Fibroblast of lung (primary cell): ENCODE measurements at regions not wholly inside any gene's neighbourhood (a gene's known extent, or its start where the extent isn't known, plus 50 kb on each side); places are given as distances from the start of the nearest gene placed in this dataset.

Experiments used
- DNase-seq, 2 donors: peaks; one replicate each; pipeline versions ENCODE4 v3.0.0 to v3.0.0-alpha.2; 2010; ENCODE audit warnings: low read depth in 2 of 2
- H2AFZ ChIP-seq: 2 replicates; pipeline ENCODE4 v1.5.1; 2012; ENCODE audit warnings: low read length, control low read depth, inconsistent platforms
- H3K27ac ChIP-seq: 2 replicates; pipeline ENCODE4 v1.5.1; 2011; ENCODE audit warnings: low read length, control low read depth; ENCODE audit not compliant: insufficient read depth
- H3K27me3 ChIP-seq: 2 replicates; pipeline ENCODE4 v1.5.1; 2011; ENCODE audit warnings: mild to moderate bottlenecking, low read length; ENCODE audit not compliant: control insufficient read depth, insufficient read depth
- H3K36me3 ChIP-seq: 2 replicates; pipeline ENCODE4 v1.5.1; 2011; ENCODE audit warnings: low read length; ENCODE audit not compliant: control insufficient read depth, insufficient read depth
- H3K4me1 ChIP-seq: 2 replicates; pipeline ENCODE4 v1.5.1; 2011; ENCODE audit warnings: low read length; ENCODE audit not compliant: control insufficient read depth, insufficient read depth; ENCODE audit errors: extremely low read depth
- H3K4me2 ChIP-seq: 2 replicates; pipeline ENCODE4 v1.5.1; 2011; ENCODE audit warnings: low read length, control low read depth; ENCODE audit not compliant: insufficient read depth; ENCODE audit errors: extremely low read depth
- H3K4me3 ChIP-seq, 4 experiments: fragments of 200-600 bp in 1 of 4; sonication (generic) in 1 of 4; replicated peaks in 1 of 4; 2 replicates each; pipeline ENCODE4 v1.5.1; 2011 to 2016; ENCODE audit warnings: low read length in 4 of 4, low read depth in 3 of 4, mild to moderate bottlenecking in 3 of 4, control low read depth in 2 of 4, inconsistent platforms in 1 of 4, mixed read lengths in 1 of 4; ENCODE audit not compliant: insufficient read depth in 1 of 4; ENCODE audit errors: control extremely low read depth in 1 of 4
- H3K79me2 ChIP-seq: 2 replicates; pipeline ENCODE4 v1.5.1; 2012; ENCODE audit warnings: mild to moderate bottlenecking, low read length, inconsistent platforms; ENCODE audit not compliant: control insufficient read depth, insufficient read depth
- H3K9ac ChIP-seq: 2 replicates; pipeline ENCODE4 v1.5.1; 2011; ENCODE audit warnings: mild to moderate bottlenecking, low read length, control low read depth; ENCODE audit not compliant: insufficient read depth
- H3K9me3 ChIP-seq: 2 replicates; pipeline ENCODE4 v1.5.1; 2012; ENCODE audit warnings: low read depth, low read length; ENCODE audit not compliant: control insufficient read depth, insufficient read depth
- H4K20me1 ChIP-seq: 2 replicates; pipeline ENCODE4 v1.5.1; 2011; ENCODE audit warnings: low read length; ENCODE audit not compliant: control insufficient read depth, insufficient read depth; ENCODE audit errors: extremely low read depth
- EZH2 ChIP-seq: IDR thresholded peaks from 2 replicates; pipeline ENCODE4 v1.5.1; 2012; ENCODE audit warnings: low read length, control low read depth, mild to moderate bottlenecking; ENCODE audit errors: missing control alignments
- TF ChIP-seq, protein P1 (sequence below), 2 donors: IDR thresholded peaks in 1 of 2; conservative IDR thresholded peaks in 1 of 2; 1 replicate in 1 of 2; 2 replicates in 1 of 2; pipeline ENCODE4 v1.5.1; 2011 to 2012; ENCODE audit warnings: low read length in 2 of 2, control low read depth in 1 of 2, inconsistent platforms in 1 of 2, low read depth in 1 of 2, mild to moderate bottlenecking in 1 of 2

DNA sequence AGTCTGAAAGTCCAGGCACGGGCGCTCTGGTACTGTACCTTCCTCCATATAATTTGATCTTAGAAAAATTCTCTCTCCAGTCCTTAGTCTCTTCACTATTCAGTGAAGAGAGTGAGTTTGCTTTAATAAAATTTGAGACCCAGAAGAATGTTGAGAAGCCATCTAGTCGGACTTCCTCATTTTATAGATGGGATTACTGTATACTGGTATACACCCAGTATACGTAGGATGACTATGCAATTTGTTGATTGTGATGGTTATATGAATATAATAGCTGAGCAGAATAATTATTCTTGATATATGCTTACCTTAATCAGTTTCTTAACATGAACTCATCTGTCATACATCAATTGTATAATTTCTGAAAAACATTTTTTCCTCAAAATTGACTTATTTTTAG, 328.0 kb upstream of the B3GALT2 start:
- DNase-seq, result no peak
- no peaks in the 10 kb centered on the region for H3K4me1 ChIP-seq
- no peak overlapping the region for H2AFZ ChIP-seq
- no peak overlapping the region for H3K27ac ChIP-seq
- no peaks in the 10 kb centered on the region for H3K27me3 ChIP-seq
- no peak for TF ChIP-seq EZH2
- TF ChIP-seq, protein P1, sequence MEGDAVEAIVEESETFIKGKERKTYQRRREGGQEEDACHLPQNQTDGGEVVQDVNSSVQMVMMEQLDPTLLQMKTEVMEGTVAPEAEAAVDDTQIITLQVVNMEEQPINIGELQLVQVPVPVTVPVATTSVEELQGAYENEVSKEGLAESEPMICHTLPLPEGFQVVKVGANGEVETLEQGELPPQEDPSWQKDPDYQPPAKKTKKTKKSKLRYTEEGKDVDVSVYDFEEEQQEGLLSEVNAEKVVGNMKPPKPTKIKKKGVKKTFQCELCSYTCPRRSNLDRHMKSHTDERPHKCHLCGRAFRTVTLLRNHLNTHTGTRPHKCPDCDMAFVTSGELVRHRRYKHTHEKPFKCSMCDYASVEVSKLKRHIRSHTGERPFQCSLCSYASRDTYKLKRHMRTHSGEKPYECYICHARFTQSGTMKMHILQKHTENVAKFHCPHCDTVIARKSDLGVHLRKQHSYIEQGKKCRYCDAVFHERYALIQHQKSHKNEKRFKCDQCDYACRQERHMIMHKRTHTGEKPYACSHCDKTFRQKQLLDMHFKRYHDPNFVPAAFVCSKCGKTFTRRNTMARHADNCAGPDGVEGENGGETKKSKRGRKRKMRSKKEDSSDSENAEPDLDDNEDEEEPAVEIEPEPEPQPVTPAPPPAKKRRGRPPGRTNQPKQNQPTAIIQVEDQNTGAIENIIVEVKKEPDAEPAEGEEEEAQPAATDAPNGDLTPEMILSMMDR (conservative IDR thresholded peaks at IDR 0.05 in 1 of 2, IDR thresholded peaks at IDR 0.05 in 1 of 2; ENCODE audit: low read depth in 1 of 2, low read length in 2 of 2), result no peak
- no peaks in the 10 kb centered on the region for H3K79me2 ChIP-seq
- H3K36me3 ChIP-seq, result no peaks in the 10 kb centered on the region
- no peaks in the 10 kb centered on the region for H4K20me1 ChIP-seq
- no peaks in the 10 kb centered on the region for H3K9me3 ChIP-seq
- no peak overlapping the region for H3K9ac ChIP-seq
- no peak overlapping the region for H3K4me2 ChIP-seq
- H3K4me3 ChIP-seq, result no peak overlapping the region

DNA sequence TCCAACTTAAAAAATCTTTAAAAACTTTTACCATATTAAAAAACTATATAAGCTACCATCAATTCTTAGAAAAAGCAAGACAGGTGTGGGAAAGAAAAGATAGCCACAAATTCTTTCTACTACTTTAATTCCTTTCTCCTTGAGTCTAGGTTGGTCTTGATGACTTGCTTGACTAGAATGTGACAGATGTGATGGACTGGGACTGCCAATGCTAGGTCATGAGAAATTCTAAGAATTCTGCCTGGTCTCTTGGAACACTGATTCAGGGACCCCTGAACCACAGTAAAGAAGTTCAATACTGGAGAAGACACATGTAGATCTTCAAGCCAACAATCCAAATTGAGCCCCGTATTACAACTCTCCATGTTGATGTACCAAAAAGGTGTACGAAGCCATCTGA, 326.6 kb upstream of the B3GALT2 start:
- H3K79me2 ChIP-seq, result no peaks in the 10 kb centered on the region
- TF ChIP-seq, protein P1 (conservative IDR thresholded peaks at IDR 0.05 in 1 of 2, IDR thresholded peaks at IDR 0.05 in 1 of 2; ENCODE audit: low read depth in 1 of 2, low read length in 2 of 2), result no peak
- DNase-seq, result no peak

DNA sequence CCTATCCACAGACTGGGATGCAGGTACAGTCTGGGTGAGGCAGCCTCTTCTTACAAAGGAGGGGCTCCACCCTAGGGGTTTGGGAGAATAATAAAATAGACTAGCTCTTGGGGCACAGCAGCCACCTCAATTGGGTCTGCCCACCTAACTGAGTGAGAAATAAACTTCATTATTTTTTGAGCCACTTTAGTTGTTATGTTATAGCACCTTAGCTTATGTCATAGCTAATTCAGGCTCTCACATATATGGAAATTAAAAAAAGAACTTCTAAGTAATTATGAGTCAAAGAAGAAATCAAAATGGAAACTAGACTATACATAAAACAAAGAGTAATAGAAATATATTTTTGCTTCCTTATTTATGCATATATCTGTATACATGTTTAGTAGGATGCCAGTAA, 318.5 kb upstream of the B3GALT2 start:
- Histone ChIP-seq H3K27ac (no peak overlapping the region), H3K9me3 (no peaks in the 10 kb centered on the region), H3K27me3 (no peaks in the 10 kb centered on the region), H3K79me2 (no peaks in the 10 kb centered on the region), H3K4me3 (no peak overlapping the region), H4K20me1 (no peaks in the 10 kb centered on the region), H3K4me1 (no peaks in the 10 kb centered on the region), H3K4me2 (no peak overlapping the region), H3K36me3 (no peaks in the 10 kb centered on the region), H3K9ac (no peak overlapping the region), H2AFZ (no peak overlapping the region)
- TF ChIP-seq EZH2, result no peak
- TF ChIP-seq, protein P1 (conservative IDR thresholded peaks at IDR 0.05 in 1 of 2, IDR thresholded peaks at IDR 0.05 in 1 of 2; ENCODE audit: low read depth in 1 of 2, low read length in 2 of 2), result no peak
- no peak for DNase-seq

More for the DNA sequence above, 326.6 kb upstream of the B3GALT2 start:
- H3K9me3 ChIP-seq, result no peaks in the 10 kb centered on the region
- H2AFZ ChIP-seq, result no peak overlapping the region
- no peak overlapping the region for H3K9ac ChIP-seq
- no peaks in the 10 kb centered on the region for H3K4me1 ChIP-seq
- no peaks in the 10 kb centered on the region for H4K20me1 ChIP-seq
- no peak overlapping the region for H3K4me3 ChIP-seq
- no peaks in the 10 kb centered on the region for H3K27me3 ChIP-seq
- no peaks in the 10 kb centered on the region for H3K36me3 ChIP-seq
- H3K27ac ChIP-seq, result no peak overlapping the region
- H3K4me2 ChIP-seq, result no peak overlapping the region
